H1 (cell line): ENCODE measurements at regions not wholly inside any gene's neighbourhood (a gene's known extent, or its start where the extent isn't known, plus 50 kb on each side); places are given as distances from the start of the nearest gene placed in this dataset.

ENCODE experiments used
- CHD7 ChIP-seq: fragments of 300-600 bp; sonication (generic); IDR thresholded peaks from 2 replicates; pipeline ENCODE4 v1.7.1; 2012; ENCODE audit warnings: low read length, moderate library complexity, mild to moderate bottlenecking, inconsistent platforms; ENCODE audit not compliant: insufficient replicate concordance
- CTBP2 ChIP-seq: IDR thresholded peaks from 2 replicates; pipeline ENCODE4 v1.7.0; 2011; ENCODE audit warnings: borderline replicate concordance, mild to moderate bottlenecking, moderate library complexity, mixed read lengths, low read length; ENCODE audit not compliant: insufficient read depth, insufficient read length
- EZH2 ChIP-seq: fragments of 200-600 bp; sonication (generic); IDR thresholded peaks from 2 replicates; pipeline ENCODE4 v1.7.1; 2012; ENCODE audit warnings: low read depth, mild to moderate bottlenecking, moderate library complexity, low read length, inconsistent platforms; ENCODE audit not compliant: severe bottlenecking
- TBP ChIP-seq: IDR thresholded peaks from 2 replicates; pipeline ENCODE4 v1.6.1; 2011; ENCODE audit warnings: low read depth, low read length, improper control_type of control experiment
- USF2 ChIP-seq: IDR thresholded peaks from 2 replicates; pipeline ENCODE4 v1.6.1; 2011; ENCODE audit warnings: low read length, improper control_type of control experiment

GRCh38 chr15:97645758-97646157 is 314.7 kb upstream of the ARRDC4 start (continued):
- TF ChIP-seq USF2 = no peak
- no peak for TF ChIP-seq CTBP2
- TF ChIP-seq CHD7 = no peak
- TF ChIP-seq TBP = no peak
- TF ChIP-seq EZH2 = no peak
